HepG2 (cell line): ENCODE measurements at regions not wholly inside any gene's neighbourhood (a gene's known extent, or its start where the extent isn't known, plus 50 kb on each side); places are given as distances from the start of the nearest gene placed in this dataset.

Experiments used
- ATAC-seq: fragments of 200-7000 bp; cut with Tn5 transposase; 3 replicates; pipeline ENCODE4 v1.9.1; 2020; ENCODE audit warnings: mild to moderate bottlenecking, moderate library complexity
- BruUV-seq: library from RNA; stranded (reverse); fragments of 400-500 nt; replicated peaks from 2 replicates; lab custom pipeline; 2021; lab: Mats Ljungman, UMichigan
- CTCF ChIA-PET: fragments of 300-600 bp; formaldehyde crosslinking; extraction: SDS; loops from one replicate; lab custom pipeline; 2021; ENCODE audit warnings: low total read pairs, inconsistent platforms, low intra/inter-chr PET ratio; lab: Yijun Ruan, JAX
- POLR2A ChIA-PET: fragments of 350-600 bp; sonication (Branson Sonifier 250); formaldehyde crosslinking; loops from one replicate; lab custom pipeline; 2020; ENCODE audit warnings: antibody characterized with exemption, inconsistent platforms; lab: Yijun Ruan, JAX
- DNase-seq: peaks from one replicate; pipeline ENCODE4 v3.0.0-alpha.2; 2015; ENCODE audit warnings: low spot score
- FAIRE-seq: peaks from 3 replicates; lab custom pipeline; 2011; peaks lifted over from hg19 to GRCh38; lab: Jason Lieb, UNC
- H2AFZ ChIP-seq: one replicate; pipeline ENCODE4 v1.6.1; 2011; ENCODE audit warnings: low read length, inconsistent platforms
- H3K27ac ChIP-seq: fragments of 300-600 bp; 3 replicates; pipeline ENCODE4 v1.8.0; 2011; ENCODE audit warnings: mixed run types, mild to moderate bottlenecking, mixed read lengths, low read length, inconsistent platforms; ENCODE audit not compliant: insufficient read depth; ENCODE audit errors: extremely low read length
- H3K27me3 ChIP-seq, 2 experiments: fragments of 200-600 bp in 1 of 2; 2 replicates in 1 of 2; 3 replicates in 1 of 2; pipeline versions ENCODE4 v1.6.0 to v1.8.0; 2011; ENCODE audit warnings: low read length in 2 of 2, mild to moderate bottlenecking in 2 of 2, moderate library complexity in 2 of 2, inconsistent platforms in 1 of 2; ENCODE audit not compliant: insufficient read depth in 2 of 2, control insufficient read depth in 1 of 2
- H3K36me3 ChIP-seq, 2 experiments: fragments of 200-600 bp in 1 of 2; replicated peaks in 1 of 2; 2 replicates in 1 of 2; 3 replicates in 1 of 2; pipeline versions ENCODE4 v1.5.1 to v1.8.0; 2011; ENCODE audit warnings: low read length in 2 of 2, inconsistent platforms in 1 of 2; ENCODE audit not compliant: insufficient read depth in 2 of 2, control insufficient read depth in 1 of 2
- H3K4me1 ChIP-seq: 2 replicates; pipeline ENCODE4 v1.5.1; 2012; ENCODE audit warnings: low read length, inconsistent platforms; ENCODE audit not compliant: insufficient read depth
- H3K4me2 ChIP-seq: 2 replicates; pipeline ENCODE4 v1.6.0; 2011; ENCODE audit warnings: low read depth, low read length, inconsistent platforms
- H3K4me3 ChIP-seq, 3 experiments: fragments of 200-600 bp in 1 of 3; sonication (generic), shearing (Covaris generic) in 1 of 3; replicated peaks in 1 of 3; 2 replicates each; pipeline ENCODE4 v1.5.1; 2011 to 2016; ENCODE audit warnings: low read length in 3 of 3, inconsistent platforms in 2 of 3, low read depth in 2 of 3, mild to moderate bottlenecking in 2 of 3, control low read depth in 1 of 3, mixed read lengths in 1 of 3; ENCODE audit not compliant: insufficient read depth in 1 of 3
- H3K79me2 ChIP-seq: one replicate; pipeline ENCODE4 v1.6.1; 2011; ENCODE audit warnings: low read length, inconsistent platforms; ENCODE audit not compliant: insufficient read depth
- H3K9ac ChIP-seq: 2 replicates; pipeline ENCODE4 v1.6.0; 2011; ENCODE audit warnings: mild to moderate bottlenecking, low read depth, low read length, inconsistent platforms; ENCODE audit not compliant: insufficient read depth
- H3K9me3 ChIP-seq: 2 replicates; pipeline ENCODE4 v1.5.1; 2012; ENCODE audit warnings: mild to moderate bottlenecking, low read length
- H4K20me1 ChIP-seq: 2 replicates; pipeline ENCODE4 v1.6.0; 2011; ENCODE audit warnings: inconsistent platforms, mild to moderate bottlenecking, low read length, moderate library complexity; ENCODE audit not compliant: insufficient read depth
- BORCS8-MEF2B ChIP-seq: sonication (generic); formaldehyde crosslinking; IDR thresholded peaks from 2 replicates; pipeline ENCODE4 v1.8.0; 2022; ENCODE audit warnings: mild to moderate bottlenecking, missing genetic modification reagents
- CBX5 ChIP-seq: sonication (generic); formaldehyde crosslinking; IDR thresholded peaks from 2 replicates; pipeline ENCODE4 v1.4.0; 2020; ENCODE audit warnings: missing genetic modification reagents, borderline replicate concordance
- HDAC1 ChIP-seq: sonication (generic); formaldehyde crosslinking; IDR thresholded peaks from 2 replicates; pipeline ENCODE4 v1.5.1; 2020; ENCODE audit warnings: mild to moderate bottlenecking, missing genetic modification reagents
- HNRNPLL ChIP-seq: fragments of 200-400 bp; formaldehyde crosslinking; IDR thresholded peaks from 2 replicates; pipeline ENCODE4 v1.6.1; 2017; ENCODE audit warnings: mild to moderate bottlenecking, low read depth, low read length; ENCODE audit not compliant: poor library complexity, severe bottlenecking
- KDM6A ChIP-seq: IDR thresholded peaks from 2 replicates; pipeline ENCODE4 v1.6.1; 2016; ENCODE audit warnings: low read depth
- MAX ChIP-seq: IDR thresholded peaks from 2 replicates; pipeline ENCODE4 v1.6.1; 2012; ENCODE audit warnings: inconsistent platforms
- MYNN ChIP-seq: sonication (generic); formaldehyde crosslinking; IDR thresholded peaks from 2 replicates; pipeline ENCODE4 v1.4.0; 2020; ENCODE audit warnings: mild to moderate bottlenecking, low read depth, missing genetic modification reagents
- NFAT5 ChIP-seq: sonication (generic); formaldehyde crosslinking; IDR thresholded peaks from 2 replicates; pipeline ENCODE4 v1.4.0; 2020; ENCODE audit warnings: missing genetic modification reagents
- SAFB2 ChIP-seq: sonication (generic); formaldehyde crosslinking; IDR thresholded peaks from 2 replicates; pipeline ENCODE4 v1.5.1; 2020; ENCODE audit warnings: missing genetic modification reagents, low read depth, mild to moderate bottlenecking, borderline replicate concordance
- SP1 ChIP-seq, 2 experiments: fragments of 450-650 bp in 1 of 2; sonication (generic) in 1 of 2; formaldehyde crosslinking in 1 of 2; IDR thresholded peaks; 2 replicates each; pipeline versions ENCODE4 v1.4.0 to v1.6.1; 2016 to 2020; ENCODE audit warnings: missing genetic modification reagents in 1 of 2
- U2AF2 ChIP-seq: fragments of 200-400 bp; formaldehyde crosslinking; IDR thresholded peaks from 2 replicates; pipeline ENCODE4 v1.6.1; 2017; ENCODE audit warnings: low read depth, mild to moderate bottlenecking, low read length
- ZFP36 ChIP-seq: fragments of 150-350 bp; IDR thresholded peaks from 2 replicates; pipeline ENCODE4 v1.6.1; 2018; ENCODE audit warnings: borderline replicate concordance, low read length, low read depth; ENCODE audit not compliant: partially characterized antibody
- ZFX ChIP-seq: sonication (generic); formaldehyde crosslinking; IDR thresholded peaks from 2 replicates; pipeline ENCODE4 v1.4.0; 2020; ENCODE audit warnings: mild to moderate bottlenecking, low read depth, missing genetic modification reagents, moderate library complexity
- ZMAT3 ChIP-seq: sonication (generic); formaldehyde crosslinking; conservative IDR thresholded peaks from 2 replicates; pipeline ENCODE4 v1.7.0; 2021; ENCODE audit warnings: missing genetic modification reagents
- ZNF251 ChIP-seq: sonication (generic); formaldehyde crosslinking; IDR thresholded peaks from 2 replicates; pipeline ENCODE4 v1.9.0; 2021; ENCODE audit warnings: mild to moderate bottlenecking, missing genetic modification reagents
- ZNF414 ChIP-seq: sonication (generic); formaldehyde crosslinking; IDR thresholded peaks from 2 replicates; pipeline ENCODE4 v1.5.0; 2020; ENCODE audit warnings: missing genetic modification reagents
- ZSCAN31 ChIP-seq: sonication (generic); formaldehyde crosslinking; IDR thresholded peaks from 2 replicates; pipeline ENCODE4 v1.5.0; 2020; ENCODE audit warnings: low read depth, mild to moderate bottlenecking, missing genetic modification reagents
- WGBS: methylation state at CpG from one replicate; pipeline ENCODE4 v1.1.6; 2017; ENCODE audit warnings: low lambda C conversion rate; 5-methylcytosine and 5-hydroxymethylcytosine counted together
- in situ Hi-C: cut with HindIII; loops from 2 replicates; pipeline ENCODE4 v1.10.0; 2017; ENCODE audit warnings: low pct_unique_long_range_greater_than_20kb; ENCODE audit not compliant: extremely low pct_ligation_motif_present
- intact Hi-C: fragments of 100-400 bp; cut with micrococcal nuclease; formaldehyde crosslinking; loops from one replicate; pipeline ENCODE4 v1.10.0; 2022; ENCODE audit not compliant: unreplicated experiment
- TF ChIP-seq, protein P1 (sequence below): sonication (generic); formaldehyde crosslinking; IDR thresholded peaks from 2 replicates; pipeline ENCODE4 v1.4.0; 2020; ENCODE audit warnings: missing genetic modification reagents; ENCODE audit errors: not compliant biosample characterization
- TF ChIP-seq, protein P2 (sequence below): sonication (generic); formaldehyde crosslinking; IDR thresholded peaks from 2 replicates; pipeline ENCODE4 v1.5.0; 2020; ENCODE audit warnings: missing genetic modification reagents, mild to moderate bottlenecking, borderline replicate concordance

DNA sequence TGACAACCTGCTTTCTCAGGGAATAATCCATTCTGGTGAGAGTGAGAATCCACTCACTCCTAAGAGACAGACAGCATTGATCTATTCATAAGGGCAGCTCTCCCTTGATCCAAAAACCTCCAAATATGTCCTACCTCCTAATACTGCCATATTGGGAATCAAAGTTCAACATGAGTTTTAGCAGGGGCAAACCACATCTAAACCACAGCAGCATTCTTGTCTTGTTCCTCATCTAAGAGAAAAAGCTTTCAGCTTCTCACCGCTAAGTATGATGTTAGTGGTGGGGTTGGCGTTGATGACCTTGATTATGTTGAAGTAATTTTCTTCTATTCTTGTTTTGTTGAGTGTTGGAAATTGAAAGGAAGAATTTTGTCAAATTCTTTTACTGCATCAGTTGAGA is 69.6 kb downstream of the SERTM2 start:
- H3K4me2 ChIP-seq: no peak overlapping the region
- H4K20me1 ChIP-seq: no peaks in the 10 kb centered on the region
- 0% methylated on average over 2 of the region's 2 CpGs for WGBS
- no peaks in the 10 kb centered on the region for H3K36me3 ChIP-seq
- no peak for DNase-seq
- H3K9me3 ChIP-seq: no peaks in the 10 kb centered on the region
- H3K27ac ChIP-seq: no peak overlapping the region
- H3K27me3 ChIP-seq: no peaks in the 10 kb centered on the region
- in situ Hi-C loops (no loop called here), intact Hi-C loops (no loop called here)
- H3K9ac ChIP-seq: no peak overlapping the region
- ChIA-PET POLR2A (no interaction called here), CTCF (no interaction called here)
- H3K4me1 ChIP-seq: no peaks in the 10 kb centered on the region
- ATAC-seq: no peak
- TF ChIP-seq U2AF2: no peak
- no peak for TF ChIP-seq MAX
- TF ChIP-seq HDAC1 (CRISPR knock-in tag): no peak
- no peak for TF ChIP-seq HNRNPLL
- TF ChIP-seq, protein P1, sequence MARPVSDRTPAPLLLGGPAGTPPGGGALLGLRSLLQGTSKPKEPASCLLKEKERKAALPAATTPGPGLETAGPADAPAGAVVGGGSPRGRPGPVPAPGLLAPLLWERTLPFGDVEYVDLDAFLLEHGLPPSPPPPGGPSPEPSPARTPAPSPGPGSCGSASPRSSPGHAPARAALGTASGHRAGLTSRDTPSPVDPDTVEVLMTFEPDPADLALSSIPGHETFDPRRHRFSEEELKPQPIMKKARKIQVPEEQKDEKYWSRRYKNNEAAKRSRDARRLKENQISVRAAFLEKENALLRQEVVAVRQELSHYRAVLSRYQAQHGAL (CRISPR knock-in tag): no peak
- TF ChIP-seq ZFX (CRISPR knock-in tag): no peak
- TF ChIP-seq ZMAT3 (CRISPR knock-in tag): no peak
- no peak for TF ChIP-seq ZNF414
- no peak for TF ChIP-seq CBX5 (CRISPR knock-in tag)
- TF ChIP-seq MYNN (CRISPR knock-in tag): no peak
- no peak for TF ChIP-seq ZSCAN31 (CRISPR knock-in tag)
- TF ChIP-seq, protein P2, sequence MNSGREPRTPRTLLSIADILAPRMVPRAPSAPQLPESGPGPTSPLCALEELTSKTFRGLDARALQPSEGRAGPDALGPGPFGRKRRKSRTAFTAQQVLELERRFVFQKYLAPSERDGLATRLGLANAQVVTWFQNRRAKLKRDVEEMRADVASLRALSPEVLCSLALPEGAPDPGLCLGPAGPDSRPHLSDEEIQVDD: no peak
- no peak for TF ChIP-seq NFAT5 (CRISPR knock-in tag)
- TF ChIP-seq ZNF251 (CRISPR knock-in tag): no peak
- TF ChIP-seq ZFP36: no peak
- no peak for TF ChIP-seq SAFB2
- TF ChIP-seq KDM6A (CRISPR knock-in tag): no peak
- TF ChIP-seq BORCS8-MEF2B (CRISPR knock-in tag): no peak
- TF ChIP-seq SP1 (IDR thresholded peaks at IDR 0.05): no peak
- TF ChIP-seq SP1 (CRISPR knock-in tag; IDR thresholded peaks at IDR 0.05): no peak
- no peaks in the 10 kb centered on the region for H3K79me2 ChIP-seq
- no peak overlapping the region for H2AFZ ChIP-seq
- no peak for FAIRE-seq
- no peak overlapping the region for H3K4me3 ChIP-seq
- BruUV-seq: no TSS peak
